ENCODE measurements at regions not wholly inside any gene's neighbourhood (a gene's known extent, or its start where the extent isn't known, plus 50 kb on each side); places are given as distances from the start of the nearest gene placed in this dataset.

DNA sequence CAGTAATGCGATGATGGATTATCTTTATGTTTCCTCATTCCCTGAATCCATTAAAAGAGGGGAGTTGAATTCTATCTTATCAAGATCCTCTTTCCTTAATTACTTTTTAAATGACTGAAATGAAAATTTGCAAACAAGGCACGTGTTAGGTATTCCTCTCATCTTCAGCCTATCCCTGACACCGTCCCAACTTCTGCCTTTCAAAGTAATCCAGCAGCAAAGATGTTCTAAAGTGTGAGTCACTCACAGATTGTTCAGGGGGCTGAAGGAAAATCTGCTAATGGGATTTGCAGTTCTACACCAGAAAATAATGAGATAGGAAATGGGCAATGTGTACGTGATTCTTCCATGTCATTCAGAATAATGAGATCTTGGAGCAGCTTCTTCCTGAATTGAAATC, 403.0 kb downstream of the ARHGEF28 start:
- no TSS peak for BruUV-seq (replicated peaks)
- Histone ChIP-seq H3K27ac (ENCODE audit: insufficient read depth, low read depth, low read length) (no peak overlapping the region), H2AFZ (ENCODE audit: low read depth, low read length) (no peak overlapping the region), H3K9me3 (replicated peaks; ENCODE audit: control insufficient read depth, insufficient read depth, low read length) (no peaks in the 10 kb centered on the region), H3K4me2 (ENCODE audit: insufficient read depth, low read length) (no peak overlapping the region), H3K4me3 (replicated peaks in 1 of 3; ENCODE audit: insufficient read depth in 1 of 3, low read depth in 1 of 3, low read length in 3 of 3) (no peak overlapping the region), H3K9me1 (replicated peaks; ENCODE audit: control insufficient read depth, extremely low read depth, insufficient read depth, low read length) (no peaks in the 10 kb centered on the region), H3K9ac (replicated peaks; ENCODE audit: extremely low read depth, insufficient read depth, low read length) (no peak overlapping the region), H4K20me1 (replicated peaks; ENCODE audit: control insufficient read depth, extremely low read depth, insufficient read depth, low read length) (no peaks in the 10 kb centered on the region), H3K79me2 (ENCODE audit: control insufficient read depth, insufficient read depth, low read length) (no peaks in the 10 kb centered on the region), H3K36me3 (ENCODE audit: control insufficient read depth in 2 of 2, extremely low read depth in 1 of 2, insufficient read depth in 2 of 2, low read length in 2 of 2) (no peaks in the 10 kb centered on the region), H3K27me3 (ENCODE audit: control insufficient read depth in 2 of 2, insufficient read depth in 2 of 2, low read length in 2 of 2) (peaks cover 2 to 3% of the 10 kb centered on the region in 2 experiments), H3K4me1 (ENCODE audit: control insufficient read depth, extremely low read depth, insufficient read depth, low read length) (no peaks in the 10 kb centered on the region)
- FAIRE-seq (no peak), DNase-seq (ENCODE audit: low read depth, low spot score) (no peak)
- dilution Hi-C loops (cut with MboI; ENCODE audit: extremely low pct_ligation_motif_present, low sequenced_read_pairs) (no loop called here), intact Hi-C loops (cut with micrococcal nuclease) (no loop called here)
- TF ChIP-seq EZH2 (IDR thresholded peaks at IDR 0.05; ENCODE audit: borderline replicate concordance, low read depth, low read length, severe bottlenecking) (no peak), MYC (IDR thresholded peaks at IDR 0.05; ENCODE audit: low read depth, low read length) (no peak)
- POLR2A ChIA-PET: no interaction called here
- CTCF ChIA-PET: no interaction called here

DNA sequence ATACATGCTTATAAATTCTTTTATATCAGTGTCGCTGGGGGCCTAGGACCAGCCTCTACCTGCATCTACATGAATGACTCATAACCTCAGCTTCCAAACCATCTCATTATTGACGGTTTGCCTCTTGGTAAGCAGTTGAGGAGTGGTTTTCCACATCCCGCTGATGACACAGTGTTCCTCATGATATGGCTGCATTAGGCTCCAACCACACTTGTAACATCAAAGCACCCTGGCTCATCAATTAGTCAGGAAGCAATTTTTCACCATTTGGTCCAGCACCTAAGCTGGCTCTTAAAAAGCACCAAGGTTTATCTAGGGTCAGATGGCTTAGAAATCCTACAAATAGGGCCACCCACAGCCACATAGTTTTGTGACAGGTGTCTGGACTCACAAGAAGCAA, 402.4 kb downstream of the ARHGEF28 start:
- Histone ChIP-seq H3K9me3 (replicated peaks; ENCODE audit: control insufficient read depth, insufficient read depth, low read length) (no peaks in the 10 kb centered on the region), H3K4me1 (ENCODE audit: control insufficient read depth, extremely low read depth, insufficient read depth, low read length) (no peaks in the 10 kb centered on the region), H3K36me3 (ENCODE audit: control insufficient read depth in 2 of 2, extremely low read depth in 1 of 2, insufficient read depth in 2 of 2, low read length in 2 of 2) (no peaks in the 10 kb centered on the region), H3K9me1 (replicated peaks; ENCODE audit: control insufficient read depth, extremely low read depth, insufficient read depth, low read length) (no peaks in the 10 kb centered on the region), H3K9ac (replicated peaks; ENCODE audit: extremely low read depth, insufficient read depth, low read length) (no peak overlapping the region), H3K79me2 (ENCODE audit: control insufficient read depth, insufficient read depth, low read length) (no peaks in the 10 kb centered on the region), H3K27ac (ENCODE audit: insufficient read depth, low read depth, low read length) (no peak overlapping the region), H3K27me3 (ENCODE audit: control insufficient read depth in 2 of 2, insufficient read depth in 2 of 2, low read length in 2 of 2) (peaks cover 2 to 5% of the 10 kb centered on the region in 2 experiments), H2AFZ (ENCODE audit: low read depth, low read length) (no peak overlapping the region), H3K4me3 (replicated peaks in 1 of 3; ENCODE audit: insufficient read depth in 1 of 3, low read depth in 1 of 3, low read length in 3 of 3) (no peak overlapping the region), H3K4me2 (ENCODE audit: insufficient read depth, low read length) (no peak overlapping the region), H4K20me1 (replicated peaks; ENCODE audit: control insufficient read depth, extremely low read depth, insufficient read depth, low read length) (no peaks in the 10 kb centered on the region)
- no peak for DNase-seq (ENCODE audit: low read depth, low spot score)
- intact Hi-C loops (cut with micrococcal nuclease): no loop called here
- dilution Hi-C loops (cut with MboI; ENCODE audit: extremely low pct_ligation_motif_present, low sequenced_read_pairs): no loop called here
- FAIRE-seq: no peak
- POLR2A ChIA-PET: no interaction called here
- CTCF ChIA-PET: no interaction called here
- no TSS peak for BruUV-seq (replicated peaks)
- TF ChIP-seq GATA2 (IDR thresholded peaks at IDR 0.05; ENCODE audit: insufficient read depth, insufficient read length, low read depth, low read length) (no peak), JUN (IDR thresholded peaks at IDR 0.05; ENCODE audit: borderline replicate concordance, insufficient read depth, insufficient read length, low read depth) (no peak), POLR2AphosphoS5 (IDR thresholded peaks at IDR 0.05; ENCODE audit: insufficient read depth, low read depth, low read length) (no peak), EZH2 (IDR thresholded peaks at IDR 0.05; ENCODE audit: borderline replicate concordance, low read depth, low read length, severe bottlenecking) (no peak), POLR2A (IDR thresholded peaks at IDR 0.05; ENCODE audit: low read depth, low read length) (no peak), FOS (IDR thresholded peaks at IDR 0.05; ENCODE audit: borderline replicate concordance, insufficient read depth, low read length) (no peak), MYC (IDR thresholded peaks at IDR 0.05; ENCODE audit: low read depth, low read length) (no peak)
- TF ChIP-seq, protein P1, sequence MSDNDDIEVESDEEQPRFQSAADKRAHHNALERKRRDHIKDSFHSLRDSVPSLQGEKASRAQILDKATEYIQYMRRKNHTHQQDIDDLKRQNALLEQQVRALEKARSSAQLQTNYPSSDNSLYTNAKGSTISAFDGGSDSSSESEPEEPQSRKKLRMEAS (IDR thresholded peaks at IDR 0.05; ENCODE audit: insufficient read depth, insufficient read length): no peak

Measured in endothelial cell of umbilical vein (primary cell).